H1 (cell line): ENCODE measurements at regions not wholly inside any gene's neighbourhood (a gene's known extent, or its start where the extent isn't known, plus 50 kb on each side); places are given as distances from the start of the nearest gene placed in this dataset.

Experiments used
- CEBPB ChIP-seq: IDR thresholded peaks from 2 replicates; pipeline ENCODE4 v1.6.1; 2012; ENCODE audit warnings: low read depth, low read length
- CHD7 ChIP-seq: fragments of 300-600 bp; sonication (generic); IDR thresholded peaks from 2 replicates; pipeline ENCODE4 v1.7.1; 2012; ENCODE audit warnings: low read length, moderate library complexity, mild to moderate bottlenecking, inconsistent platforms; ENCODE audit not compliant: insufficient replicate concordance
- EZH2 ChIP-seq: fragments of 200-600 bp; sonication (generic); IDR thresholded peaks from 2 replicates; pipeline ENCODE4 v1.7.1; 2012; ENCODE audit warnings: low read depth, mild to moderate bottlenecking, moderate library complexity, low read length, inconsistent platforms; ENCODE audit not compliant: severe bottlenecking
- JUN ChIP-seq: IDR thresholded peaks from 2 replicates; pipeline ENCODE4 v1.6.1; 2011; ENCODE audit warnings: low read depth, mild to moderate bottlenecking, improper control_type of control experiment, low read length
- JUND ChIP-seq: IDR thresholded peaks from 2 replicates; pipeline ENCODE4 v1.6.1; 2011; ENCODE audit warnings: mild to moderate bottlenecking, improper control_type of control experiment, low read length
- KDM4A ChIP-seq: IDR thresholded peaks from one replicate; pipeline ENCODE4 v1.7.1; 2012; ENCODE audit warnings: low read depth, mild to moderate bottlenecking, moderate library complexity, low read length, inconsistent platforms; ENCODE audit not compliant: severe bottlenecking
- MAX ChIP-seq: IDR thresholded peaks from 2 replicates; pipeline ENCODE4 v1.6.1; 2012; ENCODE audit warnings: inconsistent platforms
- PHF8 ChIP-seq: fragments of 200-600 bp; sonication (generic); conservative IDR thresholded peaks from 2 replicates; pipeline ENCODE4 v1.7.1; 2012; ENCODE audit warnings: low read depth, mild to moderate bottlenecking, inconsistent platforms, low read length, moderate library complexity
- SIX5 ChIP-seq: IDR thresholded peaks from 2 replicates; pipeline ENCODE4 v1.6.1; 2011; ENCODE audit warnings: mild to moderate bottlenecking, low read depth, low read length
- SP1 ChIP-seq: IDR thresholded peaks from 2 replicates; pipeline ENCODE4 v1.6.1; 2011; ENCODE audit warnings: low read depth, low read length

- no peak for TF ChIP-seq CHD7
- TF ChIP-seq PHF8: no peak
- no peak for TF ChIP-seq JUN
- no peak for TF ChIP-seq EZH2
- no peak for TF ChIP-seq SIX5
- TF ChIP-seq CEBPB: no peak
- TF ChIP-seq SP1: no peak
- TF ChIP-seq KDM4A: no peak
- no peak for TF ChIP-seq JUND
- TF ChIP-seq MAX: no peak
These were observed 86.9 kb upstream of the C15orf39 start (continued) for GRCh38 chr15:75114796-75115195.
